ENCODE measurements at regions not wholly inside any gene's neighbourhood (a gene's known extent, or its start where the extent isn't known, plus 50 kb on each side); places are given as distances from the start of the nearest gene placed in this dataset.

DNA sequence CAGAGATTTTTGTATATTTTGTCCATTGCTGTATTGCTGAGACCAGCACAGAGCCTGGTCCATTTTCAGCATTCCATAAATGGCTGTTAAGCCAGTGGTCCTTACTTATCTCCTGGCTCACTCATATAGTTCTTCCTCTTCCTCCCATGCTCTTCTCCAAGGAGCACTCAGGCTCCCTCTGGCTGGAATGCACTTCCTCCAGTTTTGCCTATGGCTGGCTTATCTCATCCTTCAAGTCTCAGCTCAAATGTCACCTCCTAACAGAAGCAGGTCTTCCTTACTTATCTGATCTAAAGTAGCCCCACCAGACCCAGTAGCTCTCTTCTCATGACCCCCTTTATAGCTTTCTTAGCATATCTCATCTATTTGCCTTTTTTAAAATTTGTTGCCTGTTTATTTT, 146.9 kb downstream of the SLC30A10 start:
- TF ChIP-seq, protein P1, sequence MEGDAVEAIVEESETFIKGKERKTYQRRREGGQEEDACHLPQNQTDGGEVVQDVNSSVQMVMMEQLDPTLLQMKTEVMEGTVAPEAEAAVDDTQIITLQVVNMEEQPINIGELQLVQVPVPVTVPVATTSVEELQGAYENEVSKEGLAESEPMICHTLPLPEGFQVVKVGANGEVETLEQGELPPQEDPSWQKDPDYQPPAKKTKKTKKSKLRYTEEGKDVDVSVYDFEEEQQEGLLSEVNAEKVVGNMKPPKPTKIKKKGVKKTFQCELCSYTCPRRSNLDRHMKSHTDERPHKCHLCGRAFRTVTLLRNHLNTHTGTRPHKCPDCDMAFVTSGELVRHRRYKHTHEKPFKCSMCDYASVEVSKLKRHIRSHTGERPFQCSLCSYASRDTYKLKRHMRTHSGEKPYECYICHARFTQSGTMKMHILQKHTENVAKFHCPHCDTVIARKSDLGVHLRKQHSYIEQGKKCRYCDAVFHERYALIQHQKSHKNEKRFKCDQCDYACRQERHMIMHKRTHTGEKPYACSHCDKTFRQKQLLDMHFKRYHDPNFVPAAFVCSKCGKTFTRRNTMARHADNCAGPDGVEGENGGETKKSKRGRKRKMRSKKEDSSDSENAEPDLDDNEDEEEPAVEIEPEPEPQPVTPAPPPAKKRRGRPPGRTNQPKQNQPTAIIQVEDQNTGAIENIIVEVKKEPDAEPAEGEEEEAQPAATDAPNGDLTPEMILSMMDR (IDR thresholded peaks at IDR 0.05; ENCODE audit: low read length): no peak
- TF ChIP-seq EZH2phosphoT487 (IDR thresholded peaks at IDR 0.05; ENCODE audit: low read length): no peak
- TF ChIP-seq EZH2 (optimal IDR thresholded peaks at IDR 0.05; ENCODE audit: low read depth, low read length): no peak

All from MM.1S (cell line).